ENCODE measurements at regions not wholly inside any gene's neighbourhood (a gene's known extent, or its start where the extent isn't known, plus 50 kb on each side); places are given as distances from the start of the nearest gene placed in this dataset.

GRCh38 chrX:5791721-5792120 lies 436.9 kb downstream of the NLGN4X start:
- H3K9me3 Mint-ChIP-seq: peaks cover 13% of the 10 kb centered on the region; the same call in 1 of the 2 replicates
- no peak overlapping the region for H3K4me3 Mint-ChIP-seq
- no peak overlapping the region for H3K27ac Mint-ChIP-seq
- H3K4me1 Mint-ChIP-seq (ENCODE audit: low read depth): no peaks in the 10 kb centered on the region
- DNase-seq: no peak
- H3K27me3 Mint-ChIP-seq (ENCODE audit: insufficient read depth): no peaks in the 10 kb centered on the region
- no peak for TF ChIP-seq CTCF (IDR thresholded peaks at IDR 0.05)
- H3K36me3 Mint-ChIP-seq (ENCODE audit: low read depth): no peaks in the 10 kb centered on the region

- no peak for DNase-seq
- Mint-ChIP-seq H3K36me3 (ENCODE audit: low read depth) (no peaks in the 10 kb centered on the region), H3K27me3 (ENCODE audit: insufficient read depth) (no peaks in the 10 kb centered on the region), H3K27ac (no peak overlapping the region), H3K4me3 (no peak overlapping the region), H3K9me3 (peaks cover 13% of the 10 kb centered on the region; the same call in 1 of the 2 replicates), H3K4me1 (ENCODE audit: low read depth) (no peaks in the 10 kb centered on the region)
- TF ChIP-seq CTCF (IDR thresholded peaks at IDR 0.05): no peak
Measured at GRCh38 chrX:5788910-5789309, 439.8 kb downstream of the NLGN4X start.

- DNase-seq: no peak
- Mint-ChIP-seq H3K4me3 (no peak overlapping the region), H3K9me3 (peaks cover 18% of the 10 kb centered on the region), H3K27me3 (ENCODE audit: insufficient read depth) (no peaks in the 10 kb centered on the region), H3K36me3 (ENCODE audit: low read depth) (no peaks in the 10 kb centered on the region), H3K27ac (no peak overlapping the region), H3K4me1 (ENCODE audit: low read depth) (no peaks in the 10 kb centered on the region)
- no peak for TF ChIP-seq CTCF (IDR thresholded peaks at IDR 0.05)
Measured at GRCh38 chrX:5780821-5781220, 447.8 kb downstream of the NLGN4X start.

GRCh38 chrX:5775846-5776430 lies 452.7 kb downstream of the NLGN4X start:
- H3K36me3 Mint-ChIP-seq (ENCODE audit: low read depth): no peaks in the 10 kb centered on the region
- no peaks in the 10 kb centered on the region for H3K4me1 Mint-ChIP-seq (ENCODE audit: low read depth)
- no peak for TF ChIP-seq CTCF (IDR thresholded peaks at IDR 0.05)
- no peak overlapping the region for H3K4me3 Mint-ChIP-seq
- H3K9me3 Mint-ChIP-seq: peaks cover 24% of the 10 kb centered on the region
- H3K27ac Mint-ChIP-seq: no peak overlapping the region
- no peaks in the 10 kb centered on the region for H3K27me3 Mint-ChIP-seq (ENCODE audit: insufficient read depth)
- DNase-seq: no peak

GRCh38 chrX:5774446-5774845 lies 454.2 kb downstream of the NLGN4X start:
- Mint-ChIP-seq H3K4me3 (no peak overlapping the region), H3K27ac (no peak overlapping the region), H3K36me3 (ENCODE audit: low read depth) (no peaks in the 10 kb centered on the region), H3K9me3 (peaks cover 18% of the 10 kb centered on the region), H3K4me1 (ENCODE audit: low read depth) (no peaks in the 10 kb centered on the region), H3K27me3 (ENCODE audit: insufficient read depth) (no peaks in the 10 kb centered on the region)
- DNase-seq: no peak
- TF ChIP-seq CTCF (IDR thresholded peaks at IDR 0.05): no peak

- Mint-ChIP-seq H3K36me3 (ENCODE audit: low read depth) (no peaks in the 10 kb centered on the region), H3K27me3 (ENCODE audit: insufficient read depth) (no peaks in the 10 kb centered on the region), H3K9me3 (peaks cover 10% of the 10 kb centered on the region), H3K4me1 (ENCODE audit: low read depth) (no peaks in the 10 kb centered on the region), H3K4me3 (no peak overlapping the region), H3K27ac (no peak overlapping the region)
- DNase-seq: no peak
- TF ChIP-seq CTCF (IDR thresholded peaks at IDR 0.05): no peak
Measured at GRCh38 chrX:5771441-5771840, 457.2 kb downstream of the NLGN4X start.
